Astrocyte of the cerebellum (primary cell): ENCODE measurements at regions not wholly inside any gene's neighbourhood (a gene's known extent, or its start where the extent isn't known, plus 50 kb on each side); places are given as distances from the start of the nearest gene placed in this dataset.
A peak's percentile ranks its signal among the peaks of the same experiment; 100 is the strongest.

ENCODE experiments used
- DNase-seq: peaks from one replicate; pipeline ENCODE4 v3.0.0-alpha.2; 2011; ENCODE audit warnings: low read depth
- H3K4me3 ChIP-seq: 2 replicates; pipeline ENCODE4 v1.5.1; 2011; ENCODE audit warnings: mild to moderate bottlenecking, low read depth, low read length, moderate library complexity
- CTCF ChIP-seq: IDR thresholded peaks from 2 replicates; pipeline ENCODE4 v1.5.1; 2012; ENCODE audit warnings: low read length, low read depth, moderate library complexity, mild to moderate bottlenecking; ENCODE audit errors: missing control alignments
- in situ Hi-C: cut with HindIII; loops from 2 replicates; pipeline ENCODE4 v1.10.0; 2017; ENCODE audit warnings: low sequenced_read_pairs

GRCh38 chr3:159817126-159817525 lies 171.5 kb upstream of the IL12A start:
- TF ChIP-seq CTCF, result no peak
- in situ Hi-C loops, result no loop called here
- no peak overlapping the region for H3K4me3 ChIP-seq
- DNase-seq, result no peak

DNA sequence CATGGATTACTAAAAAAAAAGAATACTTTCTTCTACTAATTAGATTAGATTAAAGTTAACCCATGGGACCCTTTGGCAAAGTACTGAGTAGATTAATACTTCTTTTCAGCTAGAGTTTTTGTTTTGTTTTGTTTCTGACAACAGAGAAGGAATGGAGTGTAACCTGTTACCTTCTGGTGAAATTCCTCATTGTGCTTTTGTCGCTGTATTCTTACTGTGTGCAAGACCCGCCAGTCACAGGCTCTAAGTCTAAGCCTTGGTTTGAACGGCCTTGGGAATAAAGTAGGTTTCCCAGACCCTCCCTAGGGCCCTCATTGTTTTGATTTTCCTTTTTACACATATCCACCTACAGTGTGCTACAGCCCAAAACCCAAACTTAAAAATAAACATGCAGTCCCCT lies 171.1 kb upstream of the IL12A start:
- in situ Hi-C loops, result no loop called here
- no peak overlapping the region for H3K4me3 ChIP-seq
- DNase-seq, result no peak
- TF ChIP-seq CTCF, result no peak

- H3K4me3 ChIP-seq, result no peak overlapping the region
- in situ Hi-C loops, result no loop called here
- TF ChIP-seq CTCF, result no peak
- no peak for DNase-seq
These were observed 170.2 kb upstream of the IL12A start for GRCh38 chr3:159818399-159818798.

DNA sequence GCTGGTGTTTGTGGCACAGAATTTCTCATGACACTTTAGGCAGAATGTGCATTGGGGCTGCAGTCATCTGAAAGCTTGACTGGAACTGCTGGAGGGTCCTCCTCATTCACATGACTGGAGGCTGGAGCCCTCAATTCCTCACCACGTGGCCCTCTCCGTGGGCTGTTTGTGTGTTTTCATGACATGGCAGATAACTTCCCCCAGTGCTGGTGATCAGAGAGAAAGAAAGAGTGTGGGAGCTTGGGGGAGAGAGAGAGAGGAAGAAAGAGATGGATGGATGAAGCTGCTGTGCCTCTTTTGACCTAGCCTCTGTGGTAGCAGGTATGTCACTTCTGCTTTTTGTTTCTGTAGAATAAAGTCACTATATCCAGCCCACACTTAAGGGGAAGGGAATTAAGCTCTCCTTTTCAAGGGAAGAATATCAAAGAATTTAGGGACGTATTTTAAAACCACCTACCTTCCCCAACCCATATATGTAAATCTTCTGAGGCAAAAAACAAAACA lies 169.6 kb upstream of the IL12A start:
- no peak overlapping the region for H3K4me3 ChIP-seq
- in situ Hi-C loops, result no loop called here
- no peak for TF ChIP-seq CTCF

DNA sequence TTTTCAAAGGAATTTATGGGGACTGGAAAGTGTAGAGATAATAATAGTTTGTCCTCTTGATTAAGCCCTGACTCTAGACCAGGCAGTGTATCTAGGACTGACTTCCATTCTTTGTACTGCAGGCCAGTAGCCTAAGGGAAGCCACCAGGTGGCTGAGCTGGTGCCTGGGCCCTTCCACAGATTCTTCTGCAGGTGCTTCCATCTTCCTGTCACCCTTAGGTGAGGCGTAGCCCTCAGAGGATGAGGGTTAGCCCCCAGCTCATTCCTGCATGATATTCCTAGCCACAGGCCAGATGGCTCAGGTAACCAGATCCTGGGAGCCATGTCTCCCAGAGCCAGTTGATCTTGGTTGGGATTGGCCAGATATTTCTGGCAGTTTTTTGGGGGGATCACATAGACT lies 169.0 kb upstream of the IL12A start:
- in situ Hi-C loops, result no loop called here
- no peak for DNase-seq
- no peak for TF ChIP-seq CTCF
- no peak overlapping the region for H3K4me3 ChIP-seq

More for the DNA sequence above, 169.6 kb upstream of the IL12A start:
- no peak for DNase-seq

DNA sequence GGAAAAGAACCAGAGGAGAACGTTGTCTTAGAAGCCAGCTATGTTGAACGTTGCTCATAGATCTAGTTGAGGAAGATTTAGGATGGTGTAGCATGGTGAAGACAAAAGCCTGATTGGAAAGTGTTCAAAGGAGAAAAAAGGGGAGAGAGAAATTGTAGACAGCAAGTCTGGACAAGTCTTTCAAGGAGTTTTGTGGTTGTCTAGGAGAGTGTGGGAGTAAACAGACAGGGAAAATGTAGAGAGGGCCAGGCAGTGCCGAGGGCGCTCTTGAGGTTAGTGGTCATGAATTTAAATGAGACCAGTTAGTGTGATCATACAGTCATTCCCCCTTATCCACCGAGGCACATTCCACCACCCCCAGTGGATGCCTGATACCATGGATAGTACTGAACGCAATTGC lies 167.5 kb upstream of the IL12A start:
- TF ChIP-seq CTCF, result no peak
- no peak overlapping the region for H3K4me3 ChIP-seq
- peak; percentile 71 for DNase-seq
- in situ Hi-C loops, result no loop called here

DNA sequence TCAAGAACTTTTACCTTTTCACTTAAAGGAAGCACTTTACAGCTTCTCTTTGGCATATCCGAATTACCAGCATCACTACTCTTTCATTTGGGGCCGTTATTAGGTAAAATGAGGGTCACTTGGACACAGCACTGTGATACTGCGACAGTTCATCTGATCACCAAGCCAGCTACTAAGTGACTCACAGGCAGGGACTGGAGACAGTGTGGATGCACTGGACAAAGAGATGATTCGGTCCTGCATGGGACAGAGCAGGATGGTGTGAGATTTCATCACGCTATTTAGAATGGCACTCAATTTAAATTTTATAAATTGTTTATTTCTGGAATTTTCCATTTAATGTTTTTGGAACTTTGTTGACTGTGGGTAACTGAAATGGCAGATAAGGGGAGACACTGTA lies 166.9 kb upstream of the IL12A start:
- H3K4me3 ChIP-seq, result no peak overlapping the region
- in situ Hi-C loops, result no loop called here
- no peak for DNase-seq
- no peak for TF ChIP-seq CTCF
